Kidney capillary endothelial cell (primary cell): ENCODE measurements at regions not wholly inside any gene's neighbourhood (a gene's known extent, or its start where the extent isn't known, plus 50 kb on each side); places are given as distances from the start of the nearest gene placed in this dataset.
"Not testable (repeated sequence)": the region's sequence is repeated elsewhere in the genome, so short reads cannot be mapped to it uniquely, and the experiment has no call there.

Experiments
- DNase-seq: peaks from one replicate; pipeline ENCODE4 v3.0.0-alpha.2; 2018; ENCODE audit warnings: low spot score

DNA sequence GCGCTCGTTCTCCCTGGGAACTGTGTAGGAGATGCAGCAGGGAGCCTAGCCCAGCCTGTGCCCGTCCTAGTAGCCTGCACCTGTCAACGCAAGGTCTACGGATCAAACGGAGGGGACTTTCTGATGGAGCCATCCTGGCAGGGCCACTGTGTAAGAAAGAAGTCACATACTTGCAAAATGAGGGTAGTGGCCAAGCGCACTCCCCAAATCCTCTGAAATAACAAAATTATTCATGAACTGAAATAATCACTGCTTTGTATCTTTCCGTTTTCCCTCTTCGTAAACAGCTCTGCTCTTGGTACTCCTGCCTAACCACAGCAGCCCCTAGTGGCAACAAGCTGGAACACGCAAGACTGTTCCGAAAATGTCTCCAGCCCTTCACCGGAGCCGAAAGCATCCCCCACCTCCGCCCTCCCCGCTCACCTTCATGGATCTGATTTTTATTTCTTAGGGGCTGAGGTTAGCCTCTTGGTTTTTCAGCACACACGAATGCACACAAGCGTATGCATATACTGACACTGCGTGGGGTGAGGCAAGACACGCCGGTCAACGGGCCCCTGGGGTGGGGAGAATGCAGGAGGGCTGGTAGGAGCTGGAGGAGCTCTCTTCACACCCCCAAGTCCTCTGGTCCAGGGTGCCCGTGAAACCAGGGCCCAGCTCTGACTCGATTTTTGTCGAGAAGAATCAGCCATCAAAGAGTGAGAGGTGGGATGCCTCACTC is 100.8 kb downstream of the ABCC12 start:
- DNase-seq: peak; percentile 51

DNA sequence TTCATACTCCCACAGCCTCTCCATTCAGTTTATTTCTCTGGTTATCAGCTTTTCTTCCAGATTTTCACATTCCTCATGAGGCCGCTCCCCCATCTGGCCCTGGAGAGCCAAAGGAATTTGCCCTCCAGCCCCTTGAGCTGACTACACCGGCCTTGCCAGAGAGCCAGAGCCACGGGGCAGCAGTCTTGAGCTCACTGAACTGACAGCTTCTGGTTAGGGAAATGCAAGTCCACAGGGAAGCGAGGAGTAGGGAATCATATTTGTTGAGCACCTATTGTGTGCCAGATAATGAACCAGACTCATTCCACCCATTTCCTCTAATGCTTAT is 102.4 kb downstream of the ABCC12 start:
- no peak for DNase-seq

DNA sequence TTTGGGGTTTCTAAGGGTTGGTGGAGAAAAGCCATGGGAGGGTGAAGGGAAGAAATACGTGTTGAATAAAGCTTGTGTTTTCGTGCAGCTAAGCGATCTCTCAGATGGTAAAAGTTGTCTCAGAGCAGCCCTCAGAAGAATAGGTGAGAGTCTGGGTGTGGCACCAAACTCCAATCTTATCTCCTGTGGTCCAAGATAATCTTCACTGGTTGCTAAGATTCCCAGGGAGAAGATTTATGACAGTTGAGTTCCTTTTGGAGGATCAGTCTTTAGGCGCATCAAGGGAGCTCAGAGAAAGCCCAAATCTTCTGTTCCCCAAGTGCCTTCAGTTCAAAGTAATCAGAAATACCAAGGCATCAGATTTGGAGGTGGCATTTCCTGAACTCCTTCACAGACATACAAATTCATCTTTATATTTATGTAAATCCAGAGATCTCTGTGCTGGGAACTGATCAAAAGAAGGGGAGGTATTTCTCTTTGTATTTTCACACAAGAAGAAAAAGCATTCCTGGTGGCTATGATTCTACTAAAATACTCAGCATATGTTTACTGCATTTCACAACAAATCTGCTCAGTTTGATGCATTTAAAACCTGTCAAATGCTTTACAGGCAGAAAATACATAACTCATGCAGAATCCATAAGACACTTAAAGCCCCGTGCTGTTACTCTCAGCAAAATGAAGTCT is 102.9 kb downstream of the ABCC12 start:
- no peak for DNase-seq

DNA sequence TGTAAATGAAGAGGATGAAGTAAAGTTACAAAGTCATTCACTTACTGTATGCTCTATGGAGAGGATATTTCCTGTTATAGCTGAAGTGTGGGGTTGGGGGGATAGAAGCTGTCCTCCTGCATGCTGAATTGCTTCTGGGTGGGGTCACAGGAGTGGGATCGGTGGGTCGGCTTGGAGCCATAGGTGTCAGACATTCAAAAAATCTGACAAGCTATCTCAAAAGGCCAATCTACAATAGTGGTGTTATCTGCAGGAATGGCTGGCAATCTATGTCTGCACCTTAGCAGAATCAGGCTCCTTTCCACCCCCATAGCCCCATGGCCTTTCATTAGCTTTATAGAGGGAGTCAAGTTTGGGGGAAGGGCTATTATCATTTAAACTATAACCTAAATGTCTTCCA is 104.9 kb downstream of the ABCC12 start:
- DNase-seq: no peak

DNA sequence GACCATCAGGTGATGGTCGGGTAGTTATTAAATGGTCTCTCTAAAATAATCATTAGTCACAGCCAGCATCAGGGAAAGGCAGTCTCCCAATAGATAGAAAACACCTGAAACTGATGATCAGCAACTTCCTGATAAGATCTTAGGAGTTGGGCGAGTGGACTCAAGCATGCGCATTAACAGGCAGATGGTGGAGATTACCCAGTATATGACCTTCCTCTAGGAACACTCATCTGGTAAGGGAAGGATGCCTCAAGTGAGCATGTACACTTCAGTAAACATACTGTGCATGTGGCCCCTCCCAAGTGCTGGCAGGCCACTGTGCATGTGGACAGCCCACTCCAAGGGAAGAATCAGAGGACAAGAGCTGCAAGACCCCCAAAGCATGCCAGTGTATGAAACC is 105.9 kb downstream of the ABCC12 start:
- DNase-seq: no peak

DNA sequence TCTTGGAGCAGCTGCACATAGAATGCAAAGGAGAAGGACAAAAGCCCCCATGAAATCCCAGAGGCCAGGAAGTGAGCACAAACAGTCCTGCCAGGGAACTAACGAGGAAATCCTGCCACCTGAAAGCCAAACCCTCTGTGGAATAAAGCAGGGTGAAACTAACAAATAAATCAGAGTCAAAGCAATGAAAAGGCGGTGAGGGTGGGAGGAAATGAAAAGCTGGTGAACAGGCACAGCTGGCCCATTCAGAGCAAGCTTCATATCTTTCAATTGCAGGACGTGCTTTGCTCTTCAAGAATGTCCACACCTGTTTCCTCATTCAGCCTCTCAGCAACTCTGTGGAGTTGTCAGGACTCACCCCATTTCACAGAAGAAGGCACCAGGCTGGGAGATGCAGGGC is 108.1 kb downstream of the ABCC12 start:
- no peak for DNase-seq

DNA sequence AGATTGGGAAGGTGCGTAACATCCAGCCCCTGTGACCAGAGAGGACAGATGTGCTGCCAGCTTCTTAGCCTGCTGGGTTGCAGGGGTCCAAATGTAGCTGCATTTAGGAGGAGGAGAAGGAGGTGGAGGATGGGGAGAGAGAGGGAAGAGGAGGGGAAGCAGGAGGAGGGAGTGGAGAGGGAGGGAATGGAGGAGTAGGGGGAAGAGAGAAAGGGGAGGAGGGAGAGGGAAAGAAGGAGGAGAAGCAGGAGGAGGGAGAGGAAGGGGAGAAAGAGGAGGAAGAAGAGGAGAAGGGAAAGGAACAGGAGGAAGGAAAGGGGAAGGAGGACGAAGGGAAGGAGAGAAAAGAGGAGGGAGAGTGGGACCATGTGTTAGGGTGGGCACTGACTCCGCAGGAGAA is 108.6 kb downstream of the ABCC12 start:
- no peak for DNase-seq

DNA sequence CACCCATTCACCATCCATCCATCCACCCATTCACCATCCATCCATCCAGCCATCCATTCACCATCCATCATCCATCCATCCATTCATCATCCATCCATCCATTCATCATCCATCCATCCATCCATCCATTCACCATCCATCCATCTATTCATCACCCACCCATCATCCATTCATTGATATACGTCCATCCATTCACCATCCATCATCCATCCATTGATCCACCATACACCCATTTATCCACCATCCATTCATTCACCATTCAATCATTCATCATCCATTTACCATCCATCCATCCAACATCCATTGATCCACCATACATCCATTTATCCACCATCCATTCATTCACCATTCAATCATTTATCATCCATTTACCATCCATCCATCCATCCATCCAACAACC is 111.7 kb downstream of the ABCC12 start:
- DNase-seq: no peak

DNA sequence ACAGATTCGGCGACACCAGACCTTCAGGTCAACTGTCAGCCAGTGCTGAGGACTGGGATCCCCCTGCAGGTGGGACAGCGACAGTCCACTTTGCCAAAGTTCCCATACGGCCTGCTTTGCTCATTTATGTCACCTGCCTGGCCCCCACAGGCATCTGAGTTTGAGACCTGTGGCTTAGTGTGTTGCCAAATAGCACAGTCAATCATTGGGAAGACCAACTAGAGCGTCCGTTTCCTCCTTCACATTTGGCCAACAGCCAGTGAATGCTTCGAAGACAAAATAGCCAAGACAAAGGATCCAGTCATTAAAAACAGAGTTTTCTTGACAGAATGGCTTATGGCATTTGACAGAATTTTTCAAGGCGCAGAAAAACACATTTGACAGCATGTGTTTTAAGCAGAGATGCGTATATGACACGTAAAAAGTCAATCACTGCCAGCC is 113.8 kb downstream of the ABCC12 start:
- DNase-seq: no peak

DNA sequence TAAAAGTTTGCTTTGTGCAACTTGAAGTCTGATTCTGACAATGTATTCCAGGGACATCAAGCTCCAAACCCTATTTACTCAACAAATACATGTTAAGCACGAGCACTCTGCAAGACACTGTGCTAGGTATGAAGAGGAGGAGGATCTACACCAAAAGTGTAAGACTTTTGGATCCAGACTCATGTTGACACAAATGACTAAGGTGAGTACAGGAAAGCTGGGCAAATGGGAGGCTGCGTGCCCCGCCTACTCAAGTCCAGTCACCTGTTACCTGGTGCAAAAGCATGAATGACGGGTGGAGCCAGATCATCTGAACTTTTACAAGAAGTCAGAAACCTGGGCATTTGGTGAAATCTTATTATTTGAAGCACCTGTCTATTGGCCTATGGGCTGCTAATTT is 120.7 kb downstream of the ABCC12 start:
- no peak for DNase-seq

DNA sequence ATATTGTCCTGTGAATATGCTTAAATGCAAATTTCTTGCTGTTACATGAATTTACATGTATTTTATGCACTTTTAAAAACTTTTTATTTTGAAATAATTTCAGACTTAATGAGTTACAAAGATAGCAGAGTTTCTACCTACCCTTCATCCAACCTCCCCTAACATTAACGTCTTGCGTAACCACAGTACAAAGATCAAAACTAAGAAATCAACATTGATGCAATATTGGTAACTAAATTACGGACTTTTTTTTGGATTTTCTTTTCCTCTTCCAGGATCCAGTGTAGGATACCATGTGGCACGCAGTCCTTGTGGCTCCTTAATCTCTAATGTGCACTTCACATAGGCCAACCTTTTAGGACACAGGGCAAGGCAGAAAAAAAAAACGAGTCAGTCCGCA is 124.9 kb downstream of the ABCC12 start:
- no peak for DNase-seq

DNA sequence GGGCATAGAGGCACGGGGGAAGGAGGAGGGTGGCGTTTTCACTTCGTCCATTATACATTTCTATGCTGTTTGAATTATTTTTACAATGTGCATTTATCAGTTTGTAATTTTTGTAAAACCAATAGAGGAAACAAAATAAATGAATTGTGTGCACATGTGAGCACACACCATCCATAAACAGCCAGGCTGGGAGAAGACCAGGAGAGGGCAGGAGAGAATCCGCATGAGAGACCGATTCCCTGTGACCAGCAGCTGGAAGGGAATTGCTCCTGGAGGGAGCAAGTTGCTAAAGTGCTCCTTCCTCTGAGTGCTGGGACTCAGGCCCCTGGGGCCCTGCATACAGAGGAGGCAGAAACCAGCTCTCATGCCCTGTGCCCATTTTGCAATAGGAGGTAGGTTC is 126.0 kb downstream of the ABCC12 start:
- no peak for DNase-seq

DNA sequence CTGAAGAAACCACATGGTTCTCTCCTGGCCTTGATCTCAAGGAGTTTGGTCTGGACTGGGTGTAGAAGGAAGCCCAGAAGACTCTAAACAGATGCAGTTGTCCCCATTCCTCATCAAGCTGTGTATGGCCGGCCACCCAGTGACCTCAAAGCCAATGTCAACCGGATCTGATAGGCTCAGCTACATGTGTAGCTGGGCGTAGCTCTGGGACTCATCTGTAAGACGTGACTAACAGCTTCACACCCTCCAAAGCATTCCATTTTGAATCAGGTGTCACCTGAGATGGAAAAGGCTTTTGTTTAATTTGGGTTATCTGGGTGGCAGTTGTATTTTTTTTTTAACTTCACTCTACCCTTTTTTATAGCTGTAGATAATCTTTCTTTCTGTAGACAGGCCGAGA is 130.4 kb downstream of the ABCC12 start:
- DNase-seq: no peak

DNA sequence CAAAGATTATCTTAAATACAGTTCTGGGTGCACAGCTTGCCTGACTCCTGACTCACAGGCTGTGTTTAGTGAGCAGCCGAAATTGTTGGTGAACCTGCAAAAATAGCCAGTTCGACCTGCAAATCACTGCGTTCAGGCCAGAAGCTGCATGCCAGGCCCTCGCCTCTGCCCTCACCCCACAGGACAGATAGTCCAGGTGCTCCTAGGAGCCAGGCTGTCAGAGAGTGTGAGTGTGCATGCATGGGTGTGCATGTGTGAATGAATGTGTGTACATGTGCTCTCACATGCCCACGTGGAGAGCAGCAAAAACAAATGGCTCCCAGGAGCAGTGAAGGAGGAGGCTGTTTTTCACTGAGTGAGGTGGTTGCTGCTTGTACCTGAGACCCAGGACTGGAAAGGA is 131.8 kb downstream of the ABCC12 start:
- no peak for DNase-seq

DNA sequence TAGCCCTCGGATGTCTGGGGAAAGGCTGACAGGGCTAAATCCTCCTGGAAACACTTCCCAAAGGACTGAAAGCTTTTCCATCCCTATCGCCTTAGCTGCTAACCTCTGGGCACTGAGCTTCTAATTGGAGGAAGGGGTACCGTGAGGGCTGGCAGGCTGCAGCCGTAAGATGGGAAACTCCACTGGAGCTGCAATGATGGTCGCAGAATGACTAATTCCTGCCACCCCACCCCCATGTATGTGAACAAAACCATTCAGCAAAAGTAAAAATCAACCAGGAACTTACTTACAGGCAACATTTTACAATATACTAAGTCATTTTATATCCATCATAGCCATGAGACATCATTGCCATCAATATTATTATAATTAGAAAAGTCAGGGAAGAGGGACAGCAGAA is 133.3 kb downstream of the ABCC12 start:
- no peak for DNase-seq

DNA sequence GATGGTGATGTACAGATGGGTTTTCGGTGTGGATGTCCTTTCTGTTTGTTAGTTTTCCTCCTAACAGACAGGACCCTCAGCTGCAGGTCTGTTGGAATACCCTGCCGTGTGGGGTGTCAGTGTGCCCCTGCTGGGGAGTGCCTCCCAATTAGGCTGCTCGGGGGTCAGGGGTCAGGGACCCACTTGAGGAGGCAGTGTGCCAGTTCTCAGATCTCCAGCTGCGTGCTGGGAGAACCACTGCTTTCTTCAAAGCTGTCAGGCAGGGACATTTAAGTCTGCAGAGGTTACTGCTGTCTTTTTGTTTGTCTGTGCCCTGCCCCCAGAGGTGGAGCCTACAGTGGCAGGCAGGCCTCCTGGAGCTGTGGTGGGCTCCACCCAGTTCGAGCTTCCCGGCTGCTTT is 135.2 kb downstream of the ABCC12 start:
- not testable (repeated sequence) for DNase-seq

DNA sequence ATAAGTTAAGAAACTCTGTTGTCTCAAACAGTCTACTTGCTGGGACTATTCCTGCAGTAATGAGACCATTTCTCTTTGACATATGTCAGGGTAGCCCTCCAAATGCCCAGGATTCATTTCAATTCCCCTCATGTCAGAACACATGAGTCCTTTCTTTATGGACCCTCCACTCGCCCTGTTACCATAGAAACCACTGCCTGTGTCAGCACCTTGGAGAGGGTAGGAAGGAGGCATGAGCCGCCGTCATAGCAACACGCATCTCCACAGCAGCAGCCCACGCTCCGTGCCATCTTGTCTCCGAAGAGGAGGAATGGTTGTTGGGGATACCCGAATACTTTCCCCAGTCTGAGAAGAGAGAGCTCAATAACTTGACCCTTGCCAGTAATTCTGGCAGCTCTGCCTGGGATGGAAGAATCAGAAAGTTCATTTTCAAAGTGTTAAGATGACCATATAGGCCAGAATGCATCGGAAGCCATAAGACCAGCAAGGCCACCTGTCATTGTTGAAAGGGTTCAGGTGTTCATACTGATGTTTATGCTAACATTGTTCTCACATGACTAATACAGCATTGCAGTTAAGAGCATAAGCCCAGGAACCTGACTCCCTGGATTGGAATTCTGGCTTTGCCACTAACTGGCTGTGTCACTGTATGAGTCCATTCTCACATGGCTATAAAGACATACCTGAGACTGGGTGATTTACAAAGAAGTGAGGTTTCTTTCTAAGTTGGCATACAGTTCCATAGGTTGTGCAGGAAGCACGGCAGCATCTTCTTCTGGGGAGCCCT is 141.3 kb downstream of the ABCC12 start:
- DNase-seq: peak; percentile 1

DNA sequence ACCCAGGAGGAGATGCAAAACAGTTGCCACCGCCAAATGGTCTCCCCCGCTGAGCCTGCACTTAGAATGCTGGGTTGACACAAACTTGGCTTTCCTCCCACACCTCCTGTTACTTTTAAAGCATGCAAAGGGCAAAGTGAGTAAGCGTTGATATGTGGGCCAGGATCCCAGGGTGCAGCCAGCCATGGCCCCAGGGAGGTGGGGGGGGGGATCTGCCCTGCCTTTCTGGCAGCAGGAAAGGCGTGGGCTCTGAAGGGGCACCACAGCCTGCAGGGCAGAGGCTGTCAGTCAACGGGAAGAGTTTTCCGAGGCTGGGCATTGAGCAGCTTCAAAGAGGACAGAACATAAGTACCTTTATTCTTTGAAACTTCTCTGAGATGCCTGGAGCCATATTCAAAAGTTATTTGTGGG is 142.3 kb downstream of the ABCC12 start:
- DNase-seq: no peak

DNA sequence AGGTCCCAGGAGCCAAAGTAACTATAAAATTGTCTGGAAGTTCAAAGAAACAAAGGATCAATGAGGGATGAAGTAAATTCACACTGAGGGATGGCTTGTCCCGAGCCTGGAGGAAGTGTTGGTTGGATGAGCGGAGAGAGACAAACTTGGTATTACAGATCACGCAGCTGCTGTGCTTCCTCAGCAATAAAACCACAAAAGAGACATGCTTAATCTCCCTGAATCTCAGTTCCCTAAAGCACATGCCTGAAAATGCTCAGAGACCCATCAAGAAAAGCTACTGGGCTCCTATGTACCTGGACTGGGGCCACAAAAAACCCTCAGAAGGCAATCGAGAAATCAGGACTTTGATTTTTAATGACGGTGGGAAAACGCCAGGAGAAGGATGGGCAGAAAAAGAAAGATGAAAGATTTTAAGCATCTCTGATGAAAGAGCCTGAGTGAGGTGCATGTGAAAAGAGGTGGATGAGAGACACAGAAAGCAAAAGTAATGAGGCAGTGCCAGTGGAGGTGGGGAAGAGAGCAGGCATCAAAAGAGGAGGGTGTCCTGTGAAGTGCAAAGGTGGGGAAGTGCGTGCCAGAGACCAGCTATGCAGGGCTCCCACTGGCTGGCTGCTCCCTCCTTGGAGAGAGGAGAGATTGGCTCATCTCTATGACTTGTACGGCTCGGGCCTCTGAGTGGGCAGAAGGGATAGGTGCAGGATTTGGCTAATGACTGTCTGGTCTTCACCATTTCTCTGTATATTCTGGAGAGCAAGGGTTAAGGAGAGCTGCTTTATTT is 143.7 kb downstream of the ABCC12 start:
- no peak for DNase-seq

DNA sequence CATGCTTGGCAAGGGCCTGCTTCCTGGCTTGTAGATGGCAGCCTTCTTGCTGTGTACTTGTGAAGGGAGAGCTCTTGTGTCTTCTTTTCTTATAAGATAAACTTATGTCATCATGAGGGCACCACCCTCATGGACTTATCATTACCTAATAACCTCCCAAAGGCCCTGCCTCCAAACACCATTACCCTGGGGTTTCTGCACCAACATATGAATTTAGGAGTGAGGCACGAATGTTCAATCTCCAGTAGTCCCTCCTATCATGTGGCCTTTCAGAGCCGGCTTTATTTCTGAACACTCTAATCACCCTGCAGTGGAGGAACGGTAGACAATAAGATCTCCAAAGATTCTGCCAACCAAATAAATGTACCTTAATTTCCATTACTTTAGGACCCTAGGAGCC is 144.3 kb downstream of the ABCC12 start:
- no peak for DNase-seq

DNA sequence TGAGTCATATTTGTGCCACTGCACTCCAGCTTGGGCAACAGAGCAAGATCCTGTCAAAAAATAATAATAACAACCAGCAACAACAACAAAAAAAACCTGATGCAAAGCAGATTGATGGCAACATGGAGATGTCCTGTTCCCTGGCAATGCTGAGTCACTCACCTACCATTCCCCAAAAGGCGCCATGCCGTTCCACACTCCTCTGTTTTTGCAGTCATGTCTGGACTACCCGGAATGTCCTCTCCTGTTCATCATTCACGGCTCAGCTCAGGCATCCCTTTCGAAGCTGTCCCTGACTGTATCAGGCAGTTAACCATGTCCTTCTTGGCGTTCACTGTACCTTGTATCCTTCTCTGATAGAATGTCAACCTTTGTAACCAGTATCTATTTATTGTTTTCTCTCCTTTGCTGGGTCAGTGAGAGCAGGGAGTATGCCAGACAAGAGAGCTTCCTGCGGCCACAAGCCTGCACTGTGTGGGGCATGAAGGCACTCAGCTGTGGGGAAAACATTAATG is 147.7 kb downstream of the ABCC12 start:
- no peak for DNase-seq

DNA sequence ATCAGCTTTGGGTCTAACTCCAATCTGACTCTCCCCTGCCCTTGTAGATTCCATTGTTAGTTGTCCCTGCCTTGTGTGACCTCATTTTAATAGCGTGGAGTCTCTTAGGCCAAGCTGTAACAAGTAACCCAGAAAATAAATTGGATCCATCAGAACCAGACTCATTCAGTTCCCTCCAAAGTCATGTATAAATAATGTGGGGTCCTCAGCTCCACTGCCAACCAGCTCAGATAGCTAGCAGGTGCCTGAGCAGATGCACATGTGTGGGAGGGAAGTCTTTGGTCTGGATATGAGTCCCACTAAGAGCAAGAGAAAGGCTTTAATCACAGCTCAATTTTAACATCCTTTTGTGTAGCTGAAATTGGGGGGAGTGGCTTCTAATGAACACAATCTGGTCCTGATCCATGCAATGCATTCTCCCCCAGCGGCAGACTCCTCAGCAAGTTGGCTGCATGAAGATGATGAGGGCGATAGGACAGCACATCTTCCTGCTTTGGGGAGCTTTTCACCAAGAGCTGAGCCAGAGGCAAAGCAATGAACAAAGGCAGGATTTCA is 151.6 kb downstream of the ABCC12 start:
- no peak for DNase-seq
